Activated naive CD8-positive, alpha-beta T cell treated with anti-CD3 and anti-CD28 coated beads, Interleukin-2, amount 50 U/mL, for 24 hours (primary cell): ENCODE measurements at regions not wholly inside any gene's neighbourhood (a gene's known extent, or its start where the extent isn't known, plus 50 kb on each side); places are given as distances from the start of the nearest gene placed in this dataset.
"Not testable (repeated sequence)": the region's sequence is repeated elsewhere in the genome, so short reads cannot be mapped to it uniquely, and the experiment has no call there.

Experiments used
- ATAC-seq: fragments of 150-1000 bp; cut with Tn5 transposase; one replicate; pipeline ENCODE4 v1.10.0; 2021
- DNase-seq: peaks from one replicate; pipeline ENCODE4 v3.0.0; 2021
- H3K27ac Mint-ChIP-seq: one replicate; pipeline ENCODE4 v1.8.0; 2021; ENCODE audit warnings: mild to moderate bottlenecking, mixed read lengths
- H3K27me3 Mint-ChIP-seq: one replicate; pipeline ENCODE4 v1.8.0; 2021; ENCODE audit warnings: mixed read lengths
- H3K36me3 Mint-ChIP-seq: one replicate; pipeline ENCODE4 v1.8.0; 2021; ENCODE audit warnings: low read depth, mixed read lengths
- H3K4me1 Mint-ChIP-seq: one replicate; pipeline ENCODE4 v1.8.0; 2021; ENCODE audit warnings: mixed read lengths
- H3K4me3 Mint-ChIP-seq: one replicate; pipeline ENCODE4 v1.8.0; 2021; ENCODE audit warnings: mild to moderate bottlenecking, moderate library complexity, mixed read lengths
- H3K9me3 Mint-ChIP-seq: one replicate; pipeline ENCODE4 v1.8.0; 2021; ENCODE audit warnings: mixed read lengths

- ATAC-seq (no peak), DNase-seq (no peak)
- Mint-ChIP-seq H3K27me3 (no peaks in the 10 kb centered on the region), H3K9me3 (no peaks in the 10 kb centered on the region), H3K4me3 (no peak overlapping the region), H3K36me3 (no peaks in the 10 kb centered on the region), H3K27ac (no peak overlapping the region), H3K4me1 (no peaks in the 10 kb centered on the region)
These were observed 710.2 kb upstream of the SLC39A10 start for GRCh38 chr2:194946826-194947225.

- Mint-ChIP-seq H3K27ac (no peak overlapping the region), H3K4me1 (no peaks in the 10 kb centered on the region), H3K4me3 (no peak overlapping the region), H3K36me3 (no peaks in the 10 kb centered on the region), H3K9me3 (no peaks in the 10 kb centered on the region), H3K27me3 (no peaks in the 10 kb centered on the region)
- ATAC-seq (no peak), DNase-seq (no peak)
These were observed 719.0 kb upstream of the SLC39A10 start for GRCh38 chr2:194938066-194938465.

GRCh38 chr2:194927489-194927888 is 729.5 kb upstream of the SLC39A10 start:
- no peak overlapping the region for H3K27ac Mint-ChIP-seq
- H3K27me3 Mint-ChIP-seq = no peaks in the 10 kb centered on the region
- ATAC-seq (no peak), DNase-seq (no peak)
- no peaks in the 10 kb centered on the region for H3K4me1 Mint-ChIP-seq
- H3K9me3 Mint-ChIP-seq = no peaks in the 10 kb centered on the region
- no peak overlapping the region for H3K4me3 Mint-ChIP-seq
- H3K36me3 Mint-ChIP-seq = no peaks in the 10 kb centered on the region

GRCh38 chr2:194926873-194927272 is 730.2 kb upstream of the SLC39A10 start:
- Mint-ChIP-seq H3K36me3 (no peaks in the 10 kb centered on the region), H3K4me1 (no peaks in the 10 kb centered on the region), H3K27ac (no peak overlapping the region), H3K27me3 (no peaks in the 10 kb centered on the region), H3K4me3 (no peak overlapping the region), H3K9me3 (no peaks in the 10 kb centered on the region)
- DNase-seq (no peak), ATAC-seq (no peak)

- Mint-ChIP-seq H3K36me3 (no peaks in the 10 kb centered on the region), H3K9me3 (no peaks in the 10 kb centered on the region), H3K27me3 (no peaks in the 10 kb centered on the region), H3K4me3 (no peak overlapping the region), H3K4me1 (no peaks in the 10 kb centered on the region), H3K27ac (no peak overlapping the region)
- ATAC-seq (no peak), DNase-seq (no peak)
These were observed 731.3 kb upstream of the SLC39A10 start for GRCh38 chr2:194925742-194926141.

GRCh38 chr2:194917519-194917918 is 739.5 kb upstream of the SLC39A10 start:
- no peak for ATAC-seq
- Mint-ChIP-seq H3K4me1 (no peaks in the 10 kb centered on the region), H3K4me3 (no peak overlapping the region), H3K27me3 (no peaks in the 10 kb centered on the region), H3K9me3 (peaks cover 3% of the 10 kb centered on the region), H3K36me3 (no peaks in the 10 kb centered on the region), H3K27ac (no peak overlapping the region)
- no peak for DNase-seq

GRCh38 chr2:194915485-194915884 is 741.5 kb upstream of the SLC39A10 start:
- H3K4me3 Mint-ChIP-seq = no peak overlapping the region
- no peaks in the 10 kb centered on the region for H3K36me3 Mint-ChIP-seq
- H3K27me3 Mint-ChIP-seq = no peaks in the 10 kb centered on the region
- DNase-seq (no peak), ATAC-seq (no peak)
- peaks cover 3% of the 10 kb centered on the region for H3K9me3 Mint-ChIP-seq
- no peaks in the 10 kb centered on the region for H3K4me1 Mint-ChIP-seq
- H3K27ac Mint-ChIP-seq = no peak overlapping the region

- no peaks in the 10 kb centered on the region for H3K36me3 Mint-ChIP-seq
- H3K27me3 Mint-ChIP-seq = no peaks in the 10 kb centered on the region
- H3K4me1 Mint-ChIP-seq = no peaks in the 10 kb centered on the region
- no peak overlapping the region for H3K27ac Mint-ChIP-seq
- ATAC-seq (no peak), DNase-seq (no peak)
- no peaks in the 10 kb centered on the region for H3K9me3 Mint-ChIP-seq
- H3K4me3 Mint-ChIP-seq = no peak overlapping the region
These were observed 749.5 kb upstream of the SLC39A10 start for GRCh38 chr2:194907569-194907968.

- Mint-ChIP-seq H3K36me3 (no peaks in the 10 kb centered on the region), H3K9me3 (no peaks in the 10 kb centered on the region), H3K4me1 (no peaks in the 10 kb centered on the region), H3K4me3 (no peak overlapping the region), H3K27ac (no peak overlapping the region), H3K27me3 (no peaks in the 10 kb centered on the region)
- DNase-seq = no peak
- no peak for ATAC-seq
These were observed 760.2 kb upstream of the SLC39A10 start for GRCh38 chr2:194896871-194897270.

GRCh38 chr2:194883711-194884110 is 773.3 kb upstream of the SLC39A10 start:
- Mint-ChIP-seq H3K27ac (no peak overlapping the region), H3K4me3 (no peak overlapping the region), H3K9me3 (no peaks in the 10 kb centered on the region), H3K27me3 (no peaks in the 10 kb centered on the region), H3K4me1 (no peaks in the 10 kb centered on the region), H3K36me3 (no peaks in the 10 kb centered on the region)
- DNase-seq = no peak
- no peak for ATAC-seq

GRCh38 chr2:194870974-194871535 is 786.0 kb upstream of the SLC39A10 start:
- ATAC-seq = no peak
- DNase-seq = no peak
- no peak overlapping the region for H3K27ac Mint-ChIP-seq
- H3K27me3 Mint-ChIP-seq = no peaks in the 10 kb centered on the region
- H3K36me3 Mint-ChIP-seq = no peaks in the 10 kb centered on the region
- no peaks in the 10 kb centered on the region for H3K9me3 Mint-ChIP-seq
- no peak overlapping the region for H3K4me3 Mint-ChIP-seq
- no peaks in the 10 kb centered on the region for H3K4me1 Mint-ChIP-seq

- Mint-ChIP-seq H3K27me3 (no peaks in the 10 kb centered on the region), H3K27ac (no peak overlapping the region), H3K36me3 (no peaks in the 10 kb centered on the region), H3K4me1 (no peaks in the 10 kb centered on the region), H3K4me3 (no peak overlapping the region), H3K9me3 (no peaks in the 10 kb centered on the region)
- ATAC-seq (no peak), DNase-seq (no peak)
These were observed 789.7 kb upstream of the SLC39A10 start for GRCh38 chr2:194867328-194867727.

GRCh38 chr2:194854941-194855340 is 802.1 kb upstream of the SLC39A10 start:
- no peak overlapping the region for H3K4me3 Mint-ChIP-seq
- H3K4me1 Mint-ChIP-seq = no peaks in the 10 kb centered on the region
- ATAC-seq (no peak), DNase-seq (no peak)
- H3K36me3 Mint-ChIP-seq = no peaks in the 10 kb centered on the region
- no peak overlapping the region for H3K27ac Mint-ChIP-seq
- H3K9me3 Mint-ChIP-seq = peaks cover 5% of the 10 kb centered on the region
- H3K27me3 Mint-ChIP-seq = peaks cover 1% of the 10 kb centered on the region

GRCh38 chr2:194842871-194843270 is 814.2 kb upstream of the SLC39A10 start:
- H3K27me3 Mint-ChIP-seq = no peaks in the 10 kb centered on the region
- DNase-seq (no peak), ATAC-seq (no peak)
- no peaks in the 10 kb centered on the region for H3K36me3 Mint-ChIP-seq
- no peaks in the 10 kb centered on the region for H3K4me1 Mint-ChIP-seq
- no peaks in the 10 kb centered on the region for H3K9me3 Mint-ChIP-seq
- H3K27ac Mint-ChIP-seq = no peak overlapping the region
- H3K4me3 Mint-ChIP-seq = no peak overlapping the region

GRCh38 chr2:194834371-194834770 is 822.7 kb upstream of the SLC39A10 start:
- not testable (repeated sequence) for ATAC-seq, H3K9me3 Mint-ChIP-seq, DNase-seq, H3K4me1 Mint-ChIP-seq, H3K36me3 Mint-ChIP-seq, H3K27ac Mint-ChIP-seq, H3K4me3 Mint-ChIP-seq, H3K27me3 Mint-ChIP-seq

GRCh38 chr2:194826241-194826640 is 830.8 kb upstream of the SLC39A10 start:
- no peaks in the 10 kb centered on the region for H3K27me3 Mint-ChIP-seq
- no peak for ATAC-seq
- no peak overlapping the region for H3K4me3 Mint-ChIP-seq
- H3K9me3 Mint-ChIP-seq = no peaks in the 10 kb centered on the region
- no peak for DNase-seq
- no peaks in the 10 kb centered on the region for H3K36me3 Mint-ChIP-seq
- no peak overlapping the region for H3K27ac Mint-ChIP-seq
- no peaks in the 10 kb centered on the region for H3K4me1 Mint-ChIP-seq
